GM19043 (cell line): ENCODE measurements at regions not wholly inside any gene's neighbourhood (a gene's known extent, or its start where the extent isn't known, plus 50 kb on each side); places are given as distances from the start of the nearest gene placed in this dataset.

Experiments
- ATAC-seq: cut with Tn5 transposase; IDR thresholded peaks from one replicate; pipeline ENCODE4 v1.9.1; 2021; ENCODE audit warnings: low read depth; ENCODE audit not compliant: unreplicated experiment

DNA sequence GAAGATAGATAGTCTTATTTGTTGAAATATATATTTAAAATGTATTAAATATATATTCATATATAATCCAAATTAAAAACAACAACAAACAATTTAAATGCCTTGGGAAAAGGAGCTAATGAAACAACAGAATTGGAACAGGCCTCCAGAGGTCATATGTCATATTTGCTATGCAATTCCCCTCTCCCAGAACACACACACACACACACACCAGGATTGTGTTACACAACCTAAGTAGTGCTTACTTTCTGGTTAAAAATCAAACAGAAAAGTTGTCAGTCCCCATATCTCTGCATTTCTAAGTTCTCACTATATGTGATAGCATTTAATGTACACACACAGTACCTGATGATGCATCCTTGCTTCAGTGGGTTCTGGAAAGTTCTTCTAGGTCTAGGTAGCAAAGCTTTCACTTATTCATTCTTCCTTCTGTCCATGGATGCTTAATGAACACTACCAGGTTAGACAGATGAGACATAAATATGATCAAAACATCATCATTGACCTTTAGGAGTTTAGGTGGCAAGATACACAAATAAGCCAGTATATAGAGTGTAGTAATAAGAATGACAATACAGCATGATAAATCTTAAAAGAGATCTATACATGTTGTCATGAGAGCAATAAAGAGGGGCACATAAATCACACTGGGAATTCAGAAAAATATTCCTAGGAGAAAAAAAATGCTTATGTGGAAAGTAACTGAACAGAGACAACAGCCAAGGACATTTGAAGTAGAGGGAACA lies 662.8 kb downstream of the PTPRC start:
- no peak for ATAC-seq

DNA sequence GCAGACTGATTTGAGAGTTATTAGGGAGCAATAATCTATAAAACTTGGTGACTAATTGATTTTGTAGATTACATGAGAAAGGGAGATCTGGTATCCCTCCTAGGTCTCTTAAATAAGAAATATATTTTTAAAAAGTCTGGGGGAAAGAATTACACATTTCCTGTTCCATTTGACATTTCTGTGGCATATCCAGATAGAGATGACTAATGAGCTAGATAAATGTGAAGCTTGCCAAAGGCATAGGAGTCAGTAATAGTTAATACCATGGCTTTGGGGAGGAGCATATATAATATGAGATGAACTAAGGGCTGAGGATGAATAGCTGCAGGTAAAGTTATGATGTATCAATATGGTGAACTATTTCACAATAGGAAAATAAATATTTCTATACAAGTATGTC lies 663.7 kb downstream of the PTPRC start:
- no peak for ATAC-seq

- ATAC-seq = no peak
Observed at GRCh38 chr1:199303035-199303434, 664.2 kb downstream of the PTPRC start.

- no peak for ATAC-seq
Observed at GRCh38 chr1:199305053-199305452, 666.2 kb downstream of the PTPRC start.

DNA sequence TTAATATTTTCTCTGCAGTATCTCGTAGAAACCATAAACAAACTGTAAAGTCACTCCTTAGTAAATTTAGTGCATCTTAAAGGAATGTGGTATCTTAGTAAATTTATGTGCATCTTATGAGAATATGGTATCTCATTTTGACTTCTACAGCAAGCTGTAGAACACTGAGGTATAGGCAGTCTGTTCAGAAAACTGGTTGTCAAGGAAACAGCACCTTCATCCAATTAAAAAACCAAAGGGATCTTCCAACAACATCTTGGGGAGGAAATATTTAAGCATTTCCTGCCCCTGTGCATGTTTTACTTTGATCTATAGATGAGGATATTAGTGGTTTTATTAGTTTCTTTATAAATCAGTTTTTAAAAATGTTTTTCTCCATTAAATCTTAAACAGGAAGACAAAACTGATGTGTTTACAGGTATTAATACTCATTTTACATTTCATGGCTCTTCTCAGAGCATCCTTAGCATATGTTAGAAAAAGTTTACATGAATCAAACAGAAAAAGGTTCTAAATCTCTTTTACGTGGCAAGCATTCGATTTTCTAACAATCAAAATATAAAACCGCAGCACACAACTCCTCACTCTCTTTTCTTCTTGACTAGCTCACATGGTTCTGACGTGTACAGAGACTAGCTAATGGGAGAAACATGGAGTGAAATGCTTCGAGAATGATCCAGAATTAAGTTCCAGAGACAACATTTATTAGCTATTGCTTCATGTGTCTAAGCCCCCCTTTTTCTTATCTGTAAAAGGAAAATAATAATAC lies 668.8 kb downstream of the PTPRC start:
- ATAC-seq = no peak

GRCh38 chr1:199308349-199308846 lies 669.6 kb downstream of the PTPRC start:
- peak; percentile 53 for ATAC-seq

GRCh38 chr1:199310708-199311107 lies 671.9 kb downstream of the PTPRC start:
- ATAC-seq = no peak

- no peak for ATAC-seq
Observed at GRCh38 chr1:199311478-199312262, 672.8 kb downstream of the PTPRC start.

- no peak for ATAC-seq
Observed at GRCh38 chr1:199312626-199313025, 673.8 kb downstream of the PTPRC start.

DNA sequence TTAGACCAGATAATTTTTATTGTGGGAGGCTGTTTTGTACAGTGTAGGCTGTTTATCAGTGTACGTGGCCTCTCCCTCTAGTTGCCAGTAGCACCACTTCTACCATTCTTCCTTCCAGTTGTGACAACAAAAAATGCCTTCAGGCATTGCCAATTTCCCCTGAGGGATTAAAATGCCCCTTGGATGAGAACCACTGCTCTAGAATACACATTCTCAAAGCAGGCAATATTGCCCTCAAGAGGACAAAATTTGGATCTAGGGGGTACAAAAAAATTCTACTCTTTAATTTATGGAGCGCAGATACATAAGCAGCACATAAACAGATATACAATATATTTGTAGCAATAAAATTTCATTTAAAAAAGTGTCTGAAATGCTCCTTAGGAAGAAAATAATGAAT lies 674.6 kb downstream of the PTPRC start:
- ATAC-seq = no peak

- no peak for ATAC-seq
Observed at GRCh38 chr1:199319341-199319740, 680.5 kb downstream of the PTPRC start.

- no peak for ATAC-seq
Observed at GRCh38 chr1:199322278-199322677, 683.4 kb downstream of the PTPRC start.

DNA sequence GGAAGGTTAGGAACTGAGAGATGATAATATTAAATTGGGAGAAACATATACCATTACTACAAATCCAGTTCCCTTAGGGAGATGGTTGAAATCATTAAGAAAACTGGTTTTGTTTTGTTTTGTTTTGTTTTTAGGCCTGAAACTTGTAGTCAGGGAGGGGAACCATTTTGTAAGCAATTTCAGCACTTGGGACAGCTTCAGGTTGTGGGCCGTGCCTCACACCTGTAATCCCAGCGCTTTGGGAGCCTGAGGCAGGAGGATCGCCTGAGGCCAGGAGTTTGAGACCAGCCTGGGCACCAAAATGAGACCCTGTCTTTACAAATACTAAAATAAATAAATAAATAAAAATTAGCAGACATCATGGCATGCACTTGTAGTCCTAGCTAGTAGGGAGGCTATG lies 694.3 kb upstream of the NR5A2 start:
- no peak for ATAC-seq

GRCh38 chr1:199335496-199335895 lies 692.0 kb upstream of the NR5A2 start:
- no peak for ATAC-seq

- ATAC-seq = no peak
Observed at GRCh38 chr1:199336745-199337640, 690.5 kb upstream of the NR5A2 start.

DNA sequence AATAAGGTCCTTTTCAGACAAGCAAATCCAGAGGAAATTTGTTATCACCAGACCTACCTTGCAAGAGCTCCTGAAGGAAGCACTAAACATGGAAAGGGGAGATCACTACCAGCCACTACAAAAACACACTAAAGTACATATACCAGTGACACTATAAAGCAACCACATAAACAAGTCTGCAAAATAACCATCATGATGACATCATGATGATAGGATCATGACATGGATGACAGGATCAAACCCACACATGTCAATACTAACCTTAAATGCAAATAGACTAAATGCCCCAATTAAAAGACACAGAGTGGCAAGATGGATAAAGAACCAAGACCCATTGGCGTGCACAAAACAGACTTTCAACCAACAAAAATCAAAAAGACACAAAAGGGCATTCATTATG lies 688.8 kb upstream of the NR5A2 start:
- no peak for ATAC-seq

- ATAC-seq = no peak
Observed at GRCh38 chr1:199352351-199352750, 675.2 kb upstream of the NR5A2 start.

GRCh38 chr1:199353906-199354305 lies 673.6 kb upstream of the NR5A2 start:
- ATAC-seq = no peak

DNA sequence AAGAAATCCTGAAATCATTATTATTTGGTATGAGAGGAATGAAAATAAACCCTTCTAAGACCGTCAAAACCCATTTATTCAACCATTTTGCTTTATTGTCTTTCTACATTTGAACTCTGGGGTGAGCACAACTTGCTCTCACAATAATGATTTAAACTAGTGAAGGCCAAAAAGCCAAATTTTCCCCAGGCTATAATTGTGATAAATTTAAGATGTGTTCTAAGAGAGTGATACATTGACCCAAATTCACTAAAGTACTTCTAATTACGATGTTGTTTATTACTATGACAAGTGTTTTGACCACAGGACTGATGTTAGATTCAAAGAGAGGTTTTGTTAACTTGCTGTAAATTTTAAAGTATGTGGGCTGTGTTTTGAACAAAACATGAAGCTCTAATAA lies 670.9 kb upstream of the NR5A2 start:
- no peak for ATAC-seq

DNA sequence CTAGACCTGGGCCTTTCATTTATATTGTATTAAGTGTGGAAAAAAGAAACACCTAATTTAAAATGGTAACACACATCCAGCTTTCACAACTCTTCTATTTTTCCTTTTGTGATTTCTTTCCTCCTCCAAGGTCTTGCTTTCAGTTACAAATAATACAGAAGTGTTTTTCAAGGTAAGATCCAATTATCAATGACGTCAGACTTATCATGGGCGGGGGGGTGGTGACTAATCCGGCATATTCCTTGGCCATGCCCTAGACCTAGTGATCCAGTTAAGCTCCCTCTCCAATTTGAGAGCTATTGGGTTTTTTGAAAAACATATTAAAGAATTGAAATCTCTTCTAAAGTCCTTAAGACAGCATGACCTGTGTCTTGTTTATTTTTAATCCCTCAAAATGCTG lies 669.9 kb upstream of the NR5A2 start:
- no peak for ATAC-seq
